Stomach (tissue), 8 donors: ENCODE measurements at regions not wholly inside any gene's neighbourhood (a gene's known extent, or its start where the extent isn't known, plus 50 kb on each side); places are given as distances from the start of the nearest gene placed in this dataset.
"Not testable (repeated sequence)": the region's sequence is repeated elsewhere in the genome, so short reads cannot be mapped to it uniquely, and the experiment has no call there.

Source experiments
- DNase-seq, 2 donors: peaks; one replicate each; pipeline versions ENCODE4 v3.0.0 to v3.0.0-alpha.2; 2013 to 2019
- H3K27ac ChIP-seq, 5 donors: fragments of 200-600 bp in 4 of 5; sonication (generic) in 4 of 5; one replicate each; pipeline ENCODE4 v1.5.1; 2013 to 2019; ENCODE audit warnings: mild to moderate bottlenecking in 1 of 5, moderate library complexity in 1 of 5
- H3K27me3 ChIP-seq, 3 donors: fragments of 200-600 bp; sonication (generic); one replicate each; pipeline ENCODE4 v1.5.1; 2017 to 2019; ENCODE audit warnings: mixed run types in 1 of 3
- H3K36me3 ChIP-seq, 4 donors: fragments of 200-600 bp; sonication (generic); 1 replicate in 3 of 4; 2 replicates in 1 of 4; pipeline ENCODE4 v1.5.1; 2016 to 2019
- H3K4me1 ChIP-seq, 4 donors: fragments of 200-600 bp; sonication (generic); one replicate each; pipeline ENCODE4 v1.5.1; 2016 to 2019
- H3K4me3 ChIP-seq, 4 donors: fragments of 200-600 bp; sonication (generic) in 3 of 4; one replicate each; pipeline ENCODE4 v1.5.1; 2016 to 2019; ENCODE audit warnings: mild to moderate bottlenecking in 1 of 4
- H3K9me3 ChIP-seq, 4 donors: fragments of 200-600 bp; sonication (generic); one replicate each; pipeline ENCODE4 v1.5.1; 2016 to 2019
- EP300 ChIP-seq: sonication (generic); formaldehyde crosslinking; IDR thresholded peaks from one replicate; pipeline ENCODE4 v1.6.1; 2017; ENCODE audit warnings: antibody characterized with exemption
- POLR2A ChIP-seq, 4 donors: fragments of 450-650 bp; IDR thresholded peaks; one replicate each; pipeline ENCODE4 v1.6.1; 2016; ENCODE audit warnings: antibody characterized with exemption in 4 of 4, control low read depth in 2 of 4, mild to moderate bottlenecking in 1 of 4, moderate library complexity in 1 of 4
- POLR2AphosphoS5 ChIP-seq, 3 donors: sonication (generic); formaldehyde crosslinking; IDR thresholded peaks; one replicate each; pipeline ENCODE4 v1.6.1; 2016; ENCODE audit warnings: antibody characterized with exemption in 3 of 3
- WGBS, 5 donors: extraction: QIAGEN DNeasy Blood & Tissue Kit in 3 of 5; methylation state at CpG; one replicate each; pipeline versions ENCODE4 v1.1.5 to v1.1.7; 2013 to 2018; 5-methylcytosine and 5-hydroxymethylcytosine counted together
- intact Hi-C: fragments of 100-400 bp; cut with DNase I; formaldehyde crosslinking; loops from one replicate; pipeline ENCODE4 v1.15.1; 2023; ENCODE audit warnings: low total_unique reads
- TF ChIP-seq, protein P1 (sequence below), 7 experiments: fragments of 450-650 bp in 4 of 7; fragments of 200-600 bp in 3 of 7; sonication (generic) in 3 of 7; IDR thresholded peaks; one replicate each; pipeline ENCODE4 v1.5.1; 2016 to 2019; ENCODE audit warnings: antibody characterized with exemption in 7 of 7, control low read depth in 2 of 7, mild to moderate bottlenecking in 1 of 7
- donor health status: healthy with polysubstance abuse.
- donor health status: Bipolar disorder and iron deficiency.
- donor health status: healthy.

DNA sequence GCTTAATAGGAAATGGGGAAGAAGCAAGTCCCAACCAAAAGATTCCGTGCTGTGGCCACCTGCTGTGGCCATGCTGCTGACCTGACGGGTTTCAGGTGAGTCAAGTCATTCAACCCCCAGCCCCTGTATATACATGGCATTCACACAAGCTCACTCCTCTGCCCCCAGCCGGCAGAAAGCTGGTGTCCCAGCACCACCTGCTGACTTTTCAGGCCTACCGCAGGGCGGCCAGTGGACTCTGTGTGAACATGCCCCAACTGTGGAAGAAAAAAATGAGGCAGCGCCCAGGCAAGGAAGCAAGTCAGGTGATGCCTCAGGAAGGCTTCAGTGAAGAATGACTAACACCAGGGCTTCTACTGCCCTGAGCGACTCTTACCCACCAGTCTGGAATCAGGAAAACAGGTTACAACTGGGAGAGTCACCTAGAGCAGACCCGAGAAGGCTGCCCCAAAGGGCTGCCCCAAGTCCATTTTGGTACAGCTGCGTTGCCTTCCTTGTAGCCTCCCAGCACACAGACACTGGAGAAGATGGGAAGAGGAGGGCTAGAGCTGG lies 536.5 kb downstream of the TP53TG3F start:
- intact Hi-C loops, H3K36me3 ChIP-seq, H3K27me3 ChIP-seq, DNase-seq, H3K4me3 ChIP-seq, H3K9me3 ChIP-seq, H3K4me1 ChIP-seq, H3K27ac ChIP-seq: not testable (repeated sequence)
- 72 to 83% (median 78%) methylated on average over 4 to 8 of the region's 9 CpGs for WGBS, 5 donors

DNA sequence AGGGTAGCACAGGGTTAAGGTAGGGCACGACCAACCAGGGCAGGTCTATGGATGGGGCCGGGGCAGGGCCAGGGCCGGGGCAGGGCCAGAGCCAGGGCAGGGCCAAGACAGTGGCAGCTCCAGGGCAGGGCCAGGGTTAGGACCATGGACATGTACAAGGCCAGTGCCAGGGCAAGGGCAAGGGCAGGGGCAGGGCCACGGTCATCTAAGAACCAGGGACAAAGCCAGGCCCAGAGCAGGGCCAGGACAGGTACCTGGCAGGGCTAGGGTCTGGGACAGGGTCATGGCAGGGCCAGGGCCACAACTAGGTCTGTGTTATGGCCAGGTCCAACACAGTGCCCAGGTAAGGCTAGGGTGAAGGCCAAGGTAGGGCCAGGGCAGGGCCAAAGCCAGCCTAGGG lies 541.8 kb downstream of the TP53TG3F start:
- intact Hi-C loops, DNase-seq, H3K4me3 ChIP-seq, H3K27ac ChIP-seq, H3K9me3 ChIP-seq, H3K27me3 ChIP-seq, H3K36me3 ChIP-seq, H3K4me1 ChIP-seq: not testable (repeated sequence)
- WGBS, 5 donors = 31 to 78% (median 77%) methylated on average over 1 to 2 of the region's 4 CpGs; no CpG with 5 or more reads in 2 of the 5 donors

DNA sequence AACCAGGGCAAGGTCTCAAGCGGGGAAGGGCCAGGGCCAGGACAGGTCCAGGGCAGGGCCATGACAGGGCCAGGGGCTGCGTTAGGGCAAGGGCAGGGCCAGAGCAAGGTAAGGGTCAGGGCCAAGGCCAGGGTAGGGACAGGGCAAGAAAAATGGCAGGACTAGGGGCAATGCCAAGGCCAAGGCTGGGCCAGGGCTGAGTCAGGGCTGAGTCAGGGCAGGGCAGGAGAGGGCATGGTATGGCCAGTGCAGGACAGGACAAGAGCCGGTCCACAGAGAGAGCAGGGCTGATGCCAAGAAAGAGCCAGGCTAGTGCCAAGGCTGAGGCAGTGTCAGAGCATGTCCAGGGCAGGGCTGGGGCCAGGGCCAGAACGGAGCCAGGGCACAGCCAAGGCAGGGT lies 542.5 kb downstream of the TP53TG3F start:
- H3K4me3 ChIP-seq, intact Hi-C loops, DNase-seq, H3K9me3 ChIP-seq, H3K4me1 ChIP-seq, H3K27ac ChIP-seq, H3K27me3 ChIP-seq, H3K36me3 ChIP-seq: not testable (repeated sequence)
- WGBS, 5 donors = 70 to 100% (median 83%) methylated on average over 1 to 2 of the region's 4 CpGs

DNA sequence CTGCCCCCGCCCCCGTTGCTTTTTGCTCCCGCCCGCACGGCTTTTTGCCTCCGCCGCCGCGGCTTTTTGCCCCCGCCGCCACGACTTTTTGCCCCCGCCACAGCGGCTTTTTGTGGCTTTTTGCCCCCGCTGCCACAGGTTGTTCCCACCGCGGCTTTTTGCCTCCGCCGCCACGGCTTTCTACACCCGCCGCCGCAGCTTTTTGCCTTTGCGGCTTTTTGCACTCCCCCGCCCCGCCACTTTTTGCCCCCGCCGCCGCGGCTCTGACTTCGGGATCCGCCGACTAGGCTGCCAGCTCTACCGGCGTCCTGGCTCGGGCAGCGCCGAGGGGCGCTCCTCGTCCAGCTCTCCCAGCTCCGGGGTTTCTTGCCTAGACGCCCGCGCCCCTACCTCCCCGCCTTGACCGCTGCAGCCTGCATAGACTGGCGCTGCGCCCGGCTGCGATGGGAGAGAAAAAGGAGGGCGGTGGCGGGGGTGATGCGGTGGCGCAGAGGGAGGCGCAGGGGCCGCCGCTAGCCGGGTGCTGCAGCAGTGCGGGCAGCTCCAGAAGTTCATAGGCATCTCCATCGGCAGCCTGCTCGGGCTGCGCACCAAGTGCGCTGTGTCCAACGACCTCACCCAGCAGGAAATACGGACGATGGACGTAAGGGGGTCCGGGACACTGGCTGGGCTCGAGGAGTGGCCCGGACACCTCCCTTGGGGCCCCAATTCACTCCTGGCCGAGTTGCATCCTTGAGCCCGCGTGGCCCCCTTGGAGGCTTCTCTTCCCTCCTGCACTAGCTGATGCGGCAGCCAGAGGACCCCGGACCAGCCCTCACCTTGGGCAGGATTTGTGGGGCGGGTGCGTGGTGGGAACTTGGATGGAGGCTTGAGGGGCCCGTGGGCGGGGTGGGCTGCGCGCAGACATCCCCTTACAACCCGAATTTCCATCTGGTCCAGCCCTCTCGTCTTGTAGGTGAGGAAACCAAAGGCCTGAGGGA lies 555.7 kb downstream of the TP53TG3F start:
- 54 to 65% (median 58%) methylated on average over 65 to 83 of the region's 83 CpGs for WGBS, 5 donors
- H3K27ac ChIP-seq, intact Hi-C loops, DNase-seq, H3K4me3 ChIP-seq, H3K4me1 ChIP-seq, H3K36me3 ChIP-seq: not testable (repeated sequence)
- Histone ChIP-seq H3K27me3 (peaks cover 0 to 21% (median 0%) of the 10 kb centered on the region in 3 donors), H3K9me3 (peaks cover 0 to 35% (median 25%) of the 10 kb centered on the region in 4 donors)

DNA sequence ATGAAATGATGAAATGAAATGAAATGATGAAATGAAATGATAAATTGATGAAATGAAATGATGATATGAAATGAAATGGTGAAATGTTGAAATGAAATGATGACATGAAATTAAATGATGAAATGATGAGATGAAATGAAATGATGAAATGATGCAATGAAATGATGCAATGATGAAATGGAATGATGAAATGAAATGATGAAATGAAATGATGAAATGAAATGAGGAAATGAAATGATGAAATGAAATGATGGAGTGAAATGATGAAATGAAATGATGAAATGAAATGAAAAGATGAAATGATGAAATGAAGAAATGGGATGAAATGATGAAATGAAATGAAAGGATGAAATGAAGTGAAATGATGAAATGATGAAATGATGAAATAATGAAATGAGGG lies 558.9 kb downstream of the TP53TG3F start:
- H3K27ac ChIP-seq, H3K36me3 ChIP-seq, intact Hi-C loops, DNase-seq, H3K4me3 ChIP-seq, H3K4me1 ChIP-seq: not testable (repeated sequence)
- Histone ChIP-seq H3K27me3 (peaks cover 0 to 21% (median 0%) of the 10 kb centered on the region in 3 donors), H3K9me3 (peaks cover 0 to 46% (median 25%) of the 10 kb centered on the region in 4 donors)

DNA sequence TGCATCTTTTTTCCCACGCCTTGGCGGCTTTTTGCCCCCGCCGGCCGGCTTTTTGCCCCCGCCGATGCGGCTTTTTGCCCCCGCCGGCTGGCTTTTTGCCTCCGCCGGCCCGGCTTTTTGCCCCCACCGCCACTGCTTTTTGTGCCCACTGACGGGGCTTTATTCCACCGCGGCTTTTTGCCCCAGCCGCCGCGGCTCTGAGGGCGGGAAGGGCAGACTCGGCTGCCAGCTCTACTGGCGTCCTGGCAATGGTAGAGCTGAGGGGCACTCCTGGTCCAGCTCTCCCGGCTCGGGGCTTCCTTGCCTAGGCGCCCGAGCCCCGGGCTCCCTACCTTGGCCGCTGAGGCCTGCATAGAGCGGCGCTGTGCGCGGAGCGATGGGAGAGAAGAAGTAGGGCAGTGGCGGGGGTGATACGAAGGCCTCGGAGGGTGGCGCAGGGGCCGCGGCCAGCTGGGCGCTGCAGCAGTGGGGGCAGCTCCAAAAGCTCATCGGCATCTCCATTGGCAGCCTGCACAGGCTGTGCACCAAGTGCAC lies 591.4 kb downstream of the TP53TG3F start:
- no peaks in the 10 kb centered on the region for H3K4me1 ChIP-seq
- no peak for DNase-seq
- no peaks in the 10 kb centered on the region for H3K36me3 ChIP-seq
- no peak overlapping the region for H3K27ac ChIP-seq
- 54 to 65% (median 59%) methylated on average over 28 to 42 of the region's 42 CpGs for WGBS, 5 donors
- no peak overlapping the region for H3K4me3 ChIP-seq
- TF ChIP-seq POLR2A (IDR thresholded peaks at IDR 0.05) (no peak), POLR2AphosphoS5 (IDR thresholded peaks at IDR 0.05) (no peak), EP300 (no peak)
- TF ChIP-seq, protein P1, sequence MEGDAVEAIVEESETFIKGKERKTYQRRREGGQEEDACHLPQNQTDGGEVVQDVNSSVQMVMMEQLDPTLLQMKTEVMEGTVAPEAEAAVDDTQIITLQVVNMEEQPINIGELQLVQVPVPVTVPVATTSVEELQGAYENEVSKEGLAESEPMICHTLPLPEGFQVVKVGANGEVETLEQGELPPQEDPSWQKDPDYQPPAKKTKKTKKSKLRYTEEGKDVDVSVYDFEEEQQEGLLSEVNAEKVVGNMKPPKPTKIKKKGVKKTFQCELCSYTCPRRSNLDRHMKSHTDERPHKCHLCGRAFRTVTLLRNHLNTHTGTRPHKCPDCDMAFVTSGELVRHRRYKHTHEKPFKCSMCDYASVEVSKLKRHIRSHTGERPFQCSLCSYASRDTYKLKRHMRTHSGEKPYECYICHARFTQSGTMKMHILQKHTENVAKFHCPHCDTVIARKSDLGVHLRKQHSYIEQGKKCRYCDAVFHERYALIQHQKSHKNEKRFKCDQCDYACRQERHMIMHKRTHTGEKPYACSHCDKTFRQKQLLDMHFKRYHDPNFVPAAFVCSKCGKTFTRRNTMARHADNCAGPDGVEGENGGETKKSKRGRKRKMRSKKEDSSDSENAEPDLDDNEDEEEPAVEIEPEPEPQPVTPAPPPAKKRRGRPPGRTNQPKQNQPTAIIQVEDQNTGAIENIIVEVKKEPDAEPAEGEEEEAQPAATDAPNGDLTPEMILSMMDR (IDR thresholded peaks at IDR 0.05) = no peak
- intact Hi-C loops = no loop called here
- H3K9me3 ChIP-seq = peaks cover 13 to 49% (median 35%) of the 10 kb centered on the region in 4 donors
- peaks cover 0 to 29% (median 0%) of the 10 kb centered on the region in 3 donors for H3K27me3 ChIP-seq

DNA sequence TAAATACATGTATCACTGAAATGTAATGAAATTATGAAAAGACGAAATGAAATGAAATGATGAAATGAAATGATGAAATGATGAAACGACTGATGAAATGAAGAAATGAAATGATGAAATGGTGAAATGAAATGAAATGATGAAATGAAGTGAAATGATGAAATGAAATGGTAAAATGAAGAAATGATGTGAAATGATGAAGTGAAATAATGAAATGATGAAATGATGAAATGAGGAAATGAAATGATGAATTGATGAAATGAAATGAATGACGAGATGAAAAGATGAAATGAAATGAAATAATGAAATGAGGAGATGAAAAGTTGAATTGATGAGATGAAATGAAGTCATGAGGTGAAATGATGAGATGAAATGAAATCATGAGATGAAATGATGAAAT lies 594.7 kb downstream of the TP53TG3F start:
- intact Hi-C loops = no loop called here
- Histone ChIP-seq H3K27me3 (peaks cover 0 to 29% (median 0%) of the 10 kb centered on the region in 3 donors), H3K9me3 (peaks cover 13 to 57% (median 38%) of the 10 kb centered on the region in 4 donors), H3K4me3 (no peak overlapping the region), H3K27ac (no peak overlapping the region), H3K4me1 (no peaks in the 10 kb centered on the region), H3K36me3 (no peaks in the 10 kb centered on the region)
- TF ChIP-seq POLR2AphosphoS5 (IDR thresholded peaks at IDR 0.05) = no peak
- TF ChIP-seq, protein P1 (IDR thresholded peaks at IDR 0.05) = no peak
- TF ChIP-seq EP300 = no peak
- no peak for TF ChIP-seq POLR2A (IDR thresholded peaks at IDR 0.05)
- WGBS, 5 donors = 57 to 63% (median 61%) methylated on average over 3 of the region's 3 CpGs
- DNase-seq = no peak
